ENCODE measurements at regions not wholly inside any gene's neighbourhood (a gene's known extent, or its start where the extent isn't known, plus 50 kb on each side); places are given as distances from the start of the nearest gene placed in this dataset.

- H3K36me3 Mint-ChIP-seq (ENCODE audit: low read depth): no peaks in the 10 kb centered on the region
Measured at GRCh38 chr3:107076946-107077345, 300.3 kb upstream of the CCDC54 start.

GRCh38 chr3:107077391-107077790 lies 299.8 kb upstream of the CCDC54 start:
- TF ChIP-seq CTCF (IDR thresholded peaks at IDR 0.05): no peak
- H3K9me3 Mint-ChIP-seq (ENCODE audit: low read depth): no peaks in the 10 kb centered on the region
- no peaks in the 10 kb centered on the region for H3K27me3 Mint-ChIP-seq (ENCODE audit: low read depth)
- no peak for DNase-seq (ENCODE audit: low spot score)
- H3K4me1 Mint-ChIP-seq (ENCODE audit: low read depth): no peaks in the 10 kb centered on the region
- no peaks in the 10 kb centered on the region for H3K36me3 Mint-ChIP-seq (ENCODE audit: low read depth)
- no peak overlapping the region for H3K4me3 Mint-ChIP-seq (ENCODE audit: unreplicated experiment)
- no peak overlapping the region for H3K27ac Mint-ChIP-seq (ENCODE audit: unreplicated experiment)

More at GRCh38 chr3:107076946-107077345, 300.3 kb upstream of the CCDC54 start:
- Mint-ChIP-seq H3K9me3 (ENCODE audit: low read depth) (no peaks in the 10 kb centered on the region), H3K27me3 (ENCODE audit: low read depth) (no peaks in the 10 kb centered on the region), H3K4me1 (ENCODE audit: low read depth) (no peaks in the 10 kb centered on the region), H3K27ac (ENCODE audit: unreplicated experiment) (no peak overlapping the region), H3K4me3 (ENCODE audit: unreplicated experiment) (no peak overlapping the region)
- no peak for DNase-seq (ENCODE audit: low spot score)
- no peak for TF ChIP-seq CTCF (IDR thresholded peaks at IDR 0.05)

GRCh38 chr3:107082527-107082926 lies 294.7 kb upstream of the CCDC54 start:
- TF ChIP-seq CTCF (IDR thresholded peaks at IDR 0.05): no peak
- Mint-ChIP-seq H3K36me3 (ENCODE audit: low read depth) (no peaks in the 10 kb centered on the region), H3K4me3 (ENCODE audit: unreplicated experiment) (no peak overlapping the region), H3K4me1 (ENCODE audit: low read depth) (peaks cover 2% of the 10 kb centered on the region), H3K9me3 (ENCODE audit: low read depth) (peaks cover 5% of the 10 kb centered on the region), H3K27me3 (ENCODE audit: low read depth) (no peaks in the 10 kb centered on the region), H3K27ac (ENCODE audit: unreplicated experiment) (no peak overlapping the region)
- DNase-seq (ENCODE audit: low spot score): no peak

- peaks cover 5% of the 10 kb centered on the region for H3K9me3 Mint-ChIP-seq (ENCODE audit: low read depth)
- no peak overlapping the region for H3K4me3 Mint-ChIP-seq (ENCODE audit: unreplicated experiment)
- no peaks in the 10 kb centered on the region for H3K36me3 Mint-ChIP-seq (ENCODE audit: low read depth)
- no peaks in the 10 kb centered on the region for H3K27me3 Mint-ChIP-seq (ENCODE audit: low read depth)
- H3K4me1 Mint-ChIP-seq (ENCODE audit: low read depth): peaks cover 2% of the 10 kb centered on the region
- DNase-seq (ENCODE audit: low spot score): no peak
- TF ChIP-seq CTCF (IDR thresholded peaks at IDR 0.05): no peak
- no peak overlapping the region for H3K27ac Mint-ChIP-seq (ENCODE audit: unreplicated experiment)
Measured at GRCh38 chr3:107085261-107085660, 292.0 kb upstream of the CCDC54 start.

- H3K4me1 Mint-ChIP-seq (ENCODE audit: low read depth): no peaks in the 10 kb centered on the region
- H3K4me3 Mint-ChIP-seq (ENCODE audit: unreplicated experiment): no peak overlapping the region
- H3K36me3 Mint-ChIP-seq (ENCODE audit: low read depth): no peaks in the 10 kb centered on the region
- no peak overlapping the region for H3K27ac Mint-ChIP-seq (ENCODE audit: unreplicated experiment)
- no peaks in the 10 kb centered on the region for H3K27me3 Mint-ChIP-seq (ENCODE audit: low read depth)
- peaks cover 14% of the 10 kb centered on the region for H3K9me3 Mint-ChIP-seq (ENCODE audit: low read depth)
- no peak for TF ChIP-seq CTCF (IDR thresholded peaks at IDR 0.05)
- no peak for DNase-seq (ENCODE audit: low spot score)
Measured at GRCh38 chr3:107092121-107092520, 285.1 kb upstream of the CCDC54 start.

Measured in chondrocyte (in vitro differentiated cells).